ENCODE measurements at regions not wholly inside any gene's neighbourhood (a gene's known extent, or its start where the extent isn't known, plus 50 kb on each side); places are given as distances from the start of the nearest gene placed in this dataset.
"Not testable (repeated sequence)": the region's sequence is repeated elsewhere in the genome, so short reads cannot be mapped to it uniquely, and the experiment has no call there.

- no peaks in the 10 kb centered on the region for H3K4me1 ChIP-seq (ENCODE audit: control insufficient read depth, insufficient read depth, low read length)
Observed at GRCh38 chr7:79761876-79762429, 308.5 kb upstream of the MAGI2 start.

DNA sequence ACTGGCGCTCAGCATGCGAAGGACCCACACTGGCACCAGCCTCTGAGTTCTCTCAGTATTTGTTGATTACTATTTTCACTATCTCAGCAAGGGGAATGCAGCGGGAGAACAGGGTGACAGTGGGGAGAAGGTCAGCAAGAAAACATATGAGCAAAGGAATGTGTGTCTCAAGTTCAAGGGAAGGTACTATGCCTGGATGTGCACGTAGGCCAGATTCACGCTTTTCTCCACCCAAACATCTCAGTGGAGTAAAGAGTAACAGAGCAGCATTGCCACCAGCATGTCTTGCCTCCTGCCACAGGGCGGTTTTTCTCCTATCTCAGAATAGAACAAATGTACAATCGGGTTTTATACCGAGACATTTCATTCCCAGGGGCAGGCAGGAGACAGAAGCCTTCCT is 297.5 kb upstream of the MAGI2 start:
- H3K9me3 ChIP-seq (ENCODE audit: control insufficient read depth in 2 of 2, low read length in 2 of 2); H3K4me3 ChIP-seq (ENCODE audit: low read length in 2 of 2); H3K36me3 ChIP-seq (ENCODE audit: control insufficient read depth in 2 of 2, insufficient read depth in 2 of 2, low read length in 2 of 2); H3K4me1 ChIP-seq (ENCODE audit: control insufficient read depth, insufficient read depth, low read length); H3K9ac ChIP-seq (ENCODE audit: low read length in 2 of 2); H3K27me3 ChIP-seq (ENCODE audit: control insufficient read depth in 1 of 2, insufficient read depth in 2 of 2, low read length in 2 of 2); H3K27ac ChIP-seq (ENCODE audit: low read length): not testable (repeated sequence)

More at GRCh38 chr7:79761876-79762429, 308.5 kb upstream of the MAGI2 start:
- no peak overlapping the region for H3K27ac ChIP-seq (ENCODE audit: low read length)
- H3K36me3 ChIP-seq (ENCODE audit: control insufficient read depth in 2 of 2, insufficient read depth in 2 of 2, low read length in 2 of 2) = no peaks in the 10 kb centered on the region
- H3K27me3 ChIP-seq (ENCODE audit: control insufficient read depth in 1 of 2, insufficient read depth in 2 of 2, low read length in 2 of 2) = no peaks in the 10 kb centered on the region
- no peak overlapping the region for H3K9ac ChIP-seq (ENCODE audit: low read length in 2 of 2)
- no peaks in the 10 kb centered on the region for H3K9me3 ChIP-seq (ENCODE audit: control insufficient read depth in 2 of 2, low read length in 2 of 2)
- H3K4me3 ChIP-seq (ENCODE audit: low read length in 2 of 2) = no peak overlapping the region

- Histone ChIP-seq H3K4me1 (ENCODE audit: control insufficient read depth, insufficient read depth, low read length) (no peaks in the 10 kb centered on the region), H3K27me3 (ENCODE audit: control insufficient read depth in 1 of 2, insufficient read depth in 2 of 2, low read length in 2 of 2) (no peaks in the 10 kb centered on the region), H3K4me3 (ENCODE audit: low read length in 2 of 2) (no peak overlapping the region), H3K27ac (ENCODE audit: low read length) (no peak overlapping the region), H3K9me3 (ENCODE audit: control insufficient read depth in 2 of 2, low read length in 2 of 2) (no peaks in the 10 kb centered on the region), H3K9ac (ENCODE audit: low read length in 2 of 2) (no peak overlapping the region), H3K36me3 (ENCODE audit: control insufficient read depth in 2 of 2, insufficient read depth in 2 of 2, low read length in 2 of 2) (no peaks in the 10 kb centered on the region)
Observed at GRCh38 chr7:79749856-79750255, 296.4 kb upstream of the MAGI2 start.

GRCh38 chr7:79741684-79742083 is 288.2 kb upstream of the MAGI2 start:
- H3K4me3 ChIP-seq (ENCODE audit: low read length in 2 of 2) = no peak overlapping the region
- no peak overlapping the region for H3K27ac ChIP-seq (ENCODE audit: low read length)
- H3K9ac ChIP-seq (ENCODE audit: low read length in 2 of 2) = no peak overlapping the region
- no peaks in the 10 kb centered on the region for H3K4me1 ChIP-seq (ENCODE audit: control insufficient read depth, insufficient read depth, low read length)
- H3K9me3 ChIP-seq (ENCODE audit: control insufficient read depth in 2 of 2, low read length in 2 of 2) = no peaks in the 10 kb centered on the region
- H3K27me3 ChIP-seq (ENCODE audit: control insufficient read depth in 1 of 2, insufficient read depth in 2 of 2, low read length in 2 of 2) = no peaks in the 10 kb centered on the region
- H3K36me3 ChIP-seq (ENCODE audit: control insufficient read depth in 2 of 2, insufficient read depth in 2 of 2, low read length in 2 of 2) = no peaks in the 10 kb centered on the region

DNA sequence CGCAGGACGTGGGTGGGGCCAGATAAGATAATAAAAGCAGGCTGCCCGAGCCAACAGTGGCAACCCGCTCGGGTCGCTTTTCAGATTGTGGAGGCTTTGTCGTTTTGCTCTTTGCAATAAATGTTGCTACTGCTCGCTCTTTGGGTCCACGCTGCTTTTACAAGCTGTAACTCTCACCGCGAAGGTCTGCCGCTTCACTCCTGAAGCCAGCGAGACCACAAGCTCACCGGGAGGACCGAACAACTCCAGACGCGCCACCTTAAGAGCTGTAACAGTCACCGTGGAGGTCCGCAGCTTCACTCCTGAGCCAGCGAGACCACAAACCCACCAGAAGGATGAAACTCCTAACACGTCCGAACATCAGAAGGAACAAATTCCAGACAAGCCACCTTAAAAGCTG is 286.6 kb upstream of the MAGI2 start:
- Histone ChIP-seq H3K36me3 (ENCODE audit: control insufficient read depth in 2 of 2, insufficient read depth in 2 of 2, low read length in 2 of 2) (no peaks in the 10 kb centered on the region), H3K27ac (ENCODE audit: low read length) (no peak overlapping the region), H3K4me1 (ENCODE audit: control insufficient read depth, insufficient read depth, low read length) (no peaks in the 10 kb centered on the region), H3K27me3 (ENCODE audit: control insufficient read depth in 1 of 2, insufficient read depth in 2 of 2, low read length in 2 of 2) (no peaks in the 10 kb centered on the region), H3K4me3 (ENCODE audit: low read length in 2 of 2) (no peak overlapping the region), H3K9ac (ENCODE audit: low read length in 2 of 2) (no peak overlapping the region), H3K9me3 (ENCODE audit: control insufficient read depth in 2 of 2, low read length in 2 of 2) (no peaks in the 10 kb centered on the region)

- H3K9me3 ChIP-seq (ENCODE audit: control insufficient read depth in 2 of 2, low read length in 2 of 2); H3K4me1 ChIP-seq (ENCODE audit: control insufficient read depth, insufficient read depth, low read length); H3K27ac ChIP-seq (ENCODE audit: low read length); H3K27me3 ChIP-seq (ENCODE audit: control insufficient read depth in 1 of 2, insufficient read depth in 2 of 2, low read length in 2 of 2); H3K4me3 ChIP-seq (ENCODE audit: low read length in 2 of 2); H3K9ac ChIP-seq (ENCODE audit: low read length in 2 of 2); H3K36me3 ChIP-seq (ENCODE audit: control insufficient read depth in 2 of 2, insufficient read depth in 2 of 2, low read length in 2 of 2): not testable (repeated sequence)
Observed at GRCh38 chr7:79739036-79739709, 285.7 kb upstream of the MAGI2 start.

GRCh38 chr7:79736418-79736817 is 283.0 kb upstream of the MAGI2 start:
- Histone ChIP-seq H3K27ac (ENCODE audit: low read length) (no peak overlapping the region), H3K4me3 (ENCODE audit: low read length in 2 of 2) (no peak overlapping the region), H3K9ac (ENCODE audit: low read length in 2 of 2) (no peak overlapping the region), H3K9me3 (ENCODE audit: control insufficient read depth in 2 of 2, low read length in 2 of 2) (peaks cover 2 to 5% of the 10 kb centered on the region in 2 donors), H3K4me1 (ENCODE audit: control insufficient read depth, insufficient read depth, low read length) (no peaks in the 10 kb centered on the region), H3K27me3 (ENCODE audit: control insufficient read depth in 1 of 2, insufficient read depth in 2 of 2, low read length in 2 of 2) (no peaks in the 10 kb centered on the region), H3K36me3 (ENCODE audit: control insufficient read depth in 2 of 2, insufficient read depth in 2 of 2, low read length in 2 of 2) (no peaks in the 10 kb centered on the region)

GRCh38 chr7:79735012-79735411 is 281.5 kb upstream of the MAGI2 start:
- Histone ChIP-seq H3K4me3 (ENCODE audit: low read length in 2 of 2) (no peak overlapping the region), H3K4me1 (ENCODE audit: control insufficient read depth, insufficient read depth, low read length) (no peaks in the 10 kb centered on the region), H3K27ac (ENCODE audit: low read length) (no peak overlapping the region), H3K36me3 (ENCODE audit: control insufficient read depth in 2 of 2, insufficient read depth in 2 of 2, low read length in 2 of 2) (no peaks in the 10 kb centered on the region), H3K27me3 (ENCODE audit: control insufficient read depth in 1 of 2, insufficient read depth in 2 of 2, low read length in 2 of 2) (no peaks in the 10 kb centered on the region), H3K9me3 (ENCODE audit: control insufficient read depth in 2 of 2, low read length in 2 of 2) (peaks cover 2 to 5% of the 10 kb centered on the region in 2 donors), H3K9ac (ENCODE audit: low read length in 2 of 2) (no peak overlapping the region)

- no peaks in the 10 kb centered on the region for H3K27me3 ChIP-seq (ENCODE audit: control insufficient read depth in 1 of 2, insufficient read depth in 2 of 2, low read length in 2 of 2)
- no peaks in the 10 kb centered on the region for H3K4me1 ChIP-seq (ENCODE audit: control insufficient read depth, insufficient read depth, low read length)
- no peaks in the 10 kb centered on the region for H3K36me3 ChIP-seq (ENCODE audit: control insufficient read depth in 2 of 2, insufficient read depth in 2 of 2, low read length in 2 of 2)
- H3K9me3 ChIP-seq (ENCODE audit: control insufficient read depth in 2 of 2, low read length in 2 of 2) = peaks cover 2 to 5% of the 10 kb centered on the region in 2 donors
- no peak overlapping the region for H3K9ac ChIP-seq (ENCODE audit: low read length in 2 of 2)
- H3K4me3 ChIP-seq (ENCODE audit: low read length in 2 of 2) = no peak overlapping the region
- H3K27ac ChIP-seq (ENCODE audit: low read length) = no peak overlapping the region
Observed at GRCh38 chr7:79734181-79734580, 280.7 kb upstream of the MAGI2 start.

DNA sequence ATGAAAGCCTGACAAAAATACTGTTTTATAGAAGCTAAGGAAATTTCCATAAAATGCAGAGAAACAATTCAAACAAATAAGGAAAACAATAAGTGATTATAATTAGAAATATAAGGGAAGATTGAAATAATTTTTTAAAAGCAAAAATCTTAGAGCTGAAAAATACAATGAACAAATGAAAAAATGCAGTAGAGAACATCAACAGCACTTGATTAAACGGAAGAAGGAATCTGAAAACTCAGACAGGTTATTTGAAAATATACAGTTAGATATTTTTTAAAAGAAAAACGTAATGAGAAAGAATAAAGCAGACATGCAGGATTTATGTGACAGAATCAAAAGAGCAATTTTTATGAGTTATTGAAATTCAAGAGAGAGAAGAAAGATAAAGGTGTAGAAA is 279.1 kb upstream of the MAGI2 start:
- no peaks in the 10 kb centered on the region for H3K4me1 ChIP-seq (ENCODE audit: control insufficient read depth, insufficient read depth, low read length)
- no peak overlapping the region for H3K27ac ChIP-seq (ENCODE audit: low read length)
- H3K4me3 ChIP-seq (ENCODE audit: low read length in 2 of 2) = no peak overlapping the region
- H3K9me3 ChIP-seq (ENCODE audit: control insufficient read depth in 2 of 2, low read length in 2 of 2) = peaks cover 2 to 5% of the 10 kb centered on the region in 2 donors
- no peaks in the 10 kb centered on the region for H3K36me3 ChIP-seq (ENCODE audit: control insufficient read depth in 2 of 2, insufficient read depth in 2 of 2, low read length in 2 of 2)
- H3K9ac ChIP-seq (ENCODE audit: low read length in 2 of 2) = no peak overlapping the region
- no peaks in the 10 kb centered on the region for H3K27me3 ChIP-seq (ENCODE audit: control insufficient read depth in 1 of 2, insufficient read depth in 2 of 2, low read length in 2 of 2)

GRCh38 chr7:79730971-79731370 is 277.5 kb upstream of the MAGI2 start:
- no peak overlapping the region for H3K4me3 ChIP-seq (ENCODE audit: low read length in 2 of 2)
- no peak overlapping the region for H3K27ac ChIP-seq (ENCODE audit: low read length)
- H3K36me3 ChIP-seq (ENCODE audit: control insufficient read depth in 2 of 2, insufficient read depth in 2 of 2, low read length in 2 of 2) = no peaks in the 10 kb centered on the region

More at GRCh38 chr7:79730971-79731370, 277.5 kb upstream of the MAGI2 start:
- H3K4me1 ChIP-seq (ENCODE audit: control insufficient read depth, insufficient read depth, low read length) = no peaks in the 10 kb centered on the region
- peaks cover 2 to 5% of the 10 kb centered on the region in 2 donors for H3K9me3 ChIP-seq (ENCODE audit: control insufficient read depth in 2 of 2, low read length in 2 of 2)
- H3K9ac ChIP-seq (ENCODE audit: low read length in 2 of 2) = no peak overlapping the region
- no peaks in the 10 kb centered on the region for H3K27me3 ChIP-seq (ENCODE audit: control insufficient read depth in 1 of 2, insufficient read depth in 2 of 2, low read length in 2 of 2)

Measured in stomach smooth muscle (tissue), 2 donors.